ENCODE measurements at regions not wholly inside any gene's neighbourhood (a gene's known extent, or its start where the extent isn't known, plus 50 kb on each side); places are given as distances from the start of the nearest gene placed in this dataset.
"Not testable (repeated sequence)": the region's sequence is repeated elsewhere in the genome, so short reads cannot be mapped to it uniquely, and the experiment has no call there.

GRCh38 chr3:89713196-89713595 is 605.8 kb downstream of the EPHA3 start:
- intact Hi-C loops (cut with DNase I): no loop called here
- no peak for ATAC-seq (ENCODE audit: poor library complexity)
- DNase-seq: no peak

GRCh38 chr3:89714237-89714636 is 606.8 kb downstream of the EPHA3 start:
- ATAC-seq (ENCODE audit: poor library complexity) (no peak), DNase-seq (no peak)
- intact Hi-C loops (cut with DNase I): no loop called here

GRCh38 chr3:89740080-89740880 is 632.9 kb downstream of the EPHA3 start:
- ATAC-seq (ENCODE audit: poor library complexity) (peak; percentile 34), DNase-seq (no peak)
- intact Hi-C loops (cut with DNase I): no loop called here

GRCh38 chr3:89740881-89741177 is 633.4 kb downstream of the EPHA3 start:
- intact Hi-C loops (cut with DNase I): no loop called here
- DNase-seq (no peak), ATAC-seq (ENCODE audit: poor library complexity) (no peak)

- intact Hi-C loops (cut with DNase I): no loop called here
- DNase-seq: no peak
These were observed 635.1 kb downstream of the EPHA3 start for GRCh38 chr3:89742546-89742945.

GRCh38 chr3:89747541-89748278 is 640.3 kb downstream of the EPHA3 start:
- DNase-seq; intact Hi-C loops (cut with DNase I); ATAC-seq (ENCODE audit: poor library complexity): not testable (repeated sequence)

More at GRCh38 chr3:89742546-89742945, 635.1 kb downstream of the EPHA3 start:
- no peak for ATAC-seq (ENCODE audit: poor library complexity)

- intact Hi-C loops (cut with DNase I): no loop called here
- DNase-seq (no peak), ATAC-seq (ENCODE audit: poor library complexity) (no peak)
These were observed 655.0 kb downstream of the EPHA3 start for GRCh38 chr3:89762405-89762804.

- no peak for ATAC-seq (ENCODE audit: poor library complexity)
- DNase-seq: no peak
- intact Hi-C loops (cut with DNase I): no loop called here
These were observed 676.0 kb downstream of the EPHA3 start for GRCh38 chr3:89783341-89783927.

- DNase-seq (no peak), ATAC-seq (ENCODE audit: poor library complexity) (no peak)
- intact Hi-C loops (cut with DNase I): no loop called here
These were observed 680.1 kb downstream of the EPHA3 start for GRCh38 chr3:89787485-89787884.

- intact Hi-C loops (cut with DNase I): no loop called here
- DNase-seq (no peak), ATAC-seq (ENCODE audit: poor library complexity) (no peak)
These were observed 680.6 kb downstream of the EPHA3 start for GRCh38 chr3:89787979-89788378.

GRCh38 chr3:89795506-89795905 is 688.1 kb downstream of the EPHA3 start:
- intact Hi-C loops (cut with DNase I): no loop called here
- DNase-seq (no peak), ATAC-seq (ENCODE audit: poor library complexity) (no peak)

- intact Hi-C loops (cut with DNase I): no loop called here
- no peak for ATAC-seq (ENCODE audit: poor library complexity)
- DNase-seq: no peak
These were observed 695.5 kb downstream of the EPHA3 start for GRCh38 chr3:89802881-89803280.

- no peak for ATAC-seq (ENCODE audit: poor library complexity)
- DNase-seq: no peak
- intact Hi-C loops (cut with DNase I): no loop called here
These were observed 696.3 kb downstream of the EPHA3 start for GRCh38 chr3:89803711-89804110.

- no peak for ATAC-seq (ENCODE audit: poor library complexity)
- DNase-seq: no peak
- intact Hi-C loops (cut with DNase I): no loop called here
These were observed 698.7 kb downstream of the EPHA3 start for GRCh38 chr3:89806166-89806565.

GRCh38 chr3:89808680-89809197 is 701.3 kb downstream of the EPHA3 start:
- DNase-seq (no peak), ATAC-seq (ENCODE audit: poor library complexity) (no peak)
- intact Hi-C loops (cut with DNase I): no loop called here

GRCh38 chr3:89813500-89813899 is 706.1 kb downstream of the EPHA3 start:
- ATAC-seq (ENCODE audit: poor library complexity) (no peak), DNase-seq (no peak)
- intact Hi-C loops (cut with DNase I): no loop called here

GRCh38 chr3:89841041-89841440 is 733.6 kb downstream of the EPHA3 start:
- DNase-seq (no peak), ATAC-seq (ENCODE audit: poor library complexity) (no peak)
- intact Hi-C loops (cut with DNase I): no loop called here

- ATAC-seq (ENCODE audit: poor library complexity) (no peak), DNase-seq (no peak)
- intact Hi-C loops (cut with DNase I): no loop called here
These were observed 737.6 kb downstream of the EPHA3 start for GRCh38 chr3:89845053-89845452.

- intact Hi-C loops (cut with DNase I): no loop called here
- DNase-seq (no peak), ATAC-seq (ENCODE audit: poor library complexity) (no peak)
These were observed 740.5 kb downstream of the EPHA3 start for GRCh38 chr3:89847955-89848354.

Data from Right ventricle myocardium superior (tissue), 1 donor.